HG03521 (cell line): ENCODE measurements at regions not wholly inside any gene's neighbourhood (a gene's known extent, or its start where the extent isn't known, plus 50 kb on each side); places are given as distances from the start of the nearest gene placed in this dataset.

Experiments
- ATAC-seq: cut with Tn5 transposase; IDR thresholded peaks from one replicate; pipeline ENCODE4 v1.9.1; 2021; ENCODE audit warnings: mild to moderate bottlenecking, moderate library complexity; ENCODE audit not compliant: unreplicated experiment

- no peak for ATAC-seq
Measured at GRCh38 chr9:79945495-79945894, 373.7 kb downstream of the TLE4 start.

- no peak for ATAC-seq
Measured at GRCh38 chr9:79945016-79945415, 373.3 kb downstream of the TLE4 start.

GRCh38 chr9:79940919-79941318, 369.2 kb downstream of the TLE4 start:
- no peak for ATAC-seq

- no peak for ATAC-seq
Measured at GRCh38 chr9:79939819-79940218, 368.1 kb downstream of the TLE4 start.

GRCh38 chr9:79936336-79936735, 364.6 kb downstream of the TLE4 start:
- no peak for ATAC-seq

- no peak for ATAC-seq
Measured at GRCh38 chr9:79929285-79929684, 357.5 kb downstream of the TLE4 start.

- no peak for ATAC-seq
Measured at GRCh38 chr9:79928661-79929223, 357.0 kb downstream of the TLE4 start.

GRCh38 chr9:79925326-79925725, 353.6 kb downstream of the TLE4 start:
- ATAC-seq = no peak

- ATAC-seq = no peak
Measured at GRCh38 chr9:79924836-79925235, 353.1 kb downstream of the TLE4 start.

GRCh38 chr9:79917421-79917820, 345.7 kb downstream of the TLE4 start:
- ATAC-seq = no peak

- ATAC-seq = no peak
Measured at GRCh38 chr9:79913867-79914266, 342.1 kb downstream of the TLE4 start.

- ATAC-seq = no peak
Measured at GRCh38 chr9:79912318-79913070, 340.7 kb downstream of the TLE4 start.

- no peak for ATAC-seq
Measured at GRCh38 chr9:79911724-79912123, 340.0 kb downstream of the TLE4 start.

GRCh38 chr9:79902825-79903600, 331.2 kb downstream of the TLE4 start:
- no peak for ATAC-seq

GRCh38 chr9:79900754-79901153, 329.0 kb downstream of the TLE4 start:
- ATAC-seq = no peak

GRCh38 chr9:79896390-79896980, 324.7 kb downstream of the TLE4 start:
- no peak for ATAC-seq

- ATAC-seq = no peak
Measured at GRCh38 chr9:79895232-79895631, 323.5 kb downstream of the TLE4 start.

- ATAC-seq = no peak
Measured at GRCh38 chr9:79889369-79889768, 317.6 kb downstream of the TLE4 start.

GRCh38 chr9:79885093-79885857, 313.5 kb downstream of the TLE4 start:
- ATAC-seq = no peak

GRCh38 chr9:79884546-79884945, 312.8 kb downstream of the TLE4 start:
- ATAC-seq = no peak
